ENCODE measurements at regions not wholly inside any gene's neighbourhood (a gene's known extent, or its start where the extent isn't known, plus 50 kb on each side); places are given as distances from the start of the nearest gene placed in this dataset.

- no peak for DNase-seq (ENCODE audit: low spot score)
- no peak for TF ChIP-seq CTCF (IDR thresholded peaks at IDR 0.05; ENCODE audit: extremely low read depth, missing control alignments)
Observed at GRCh38 chr14:101441710-101442109, 119.6 kb upstream of the DIO3 start.

GRCh38 chr14:101442451-101442850 lies 118.8 kb upstream of the DIO3 start:
- no peak for DNase-seq (ENCODE audit: low spot score)
- no peak for TF ChIP-seq CTCF (IDR thresholded peaks at IDR 0.05; ENCODE audit: extremely low read depth, missing control alignments)

- DNase-seq (ENCODE audit: low spot score): no peak
- TF ChIP-seq CTCF (IDR thresholded peaks at IDR 0.05; ENCODE audit: extremely low read depth, missing control alignments): no peak
Observed at GRCh38 chr14:101444116-101444515, 117.2 kb upstream of the DIO3 start.

- TF ChIP-seq CTCF (IDR thresholded peaks at IDR 0.05; ENCODE audit: extremely low read depth, missing control alignments): no peak
- no peak for DNase-seq (ENCODE audit: low spot score)
Observed at GRCh38 chr14:101445278-101445677, 116.0 kb upstream of the DIO3 start.

GRCh38 chr14:101446387-101446969 lies 114.8 kb upstream of the DIO3 start:
- no peak for TF ChIP-seq CTCF (IDR thresholded peaks at IDR 0.05; ENCODE audit: extremely low read depth, missing control alignments)
- DNase-seq (ENCODE audit: low spot score): no peak

GRCh38 chr14:101449114-101449513 lies 112.2 kb upstream of the DIO3 start:
- DNase-seq (ENCODE audit: low spot score): no peak
- TF ChIP-seq CTCF (IDR thresholded peaks at IDR 0.05; ENCODE audit: extremely low read depth, missing control alignments): no peak

GRCh38 chr14:101451166-101451565 lies 110.1 kb upstream of the DIO3 start:
- TF ChIP-seq CTCF (IDR thresholded peaks at IDR 0.05; ENCODE audit: extremely low read depth, missing control alignments): no peak
- DNase-seq (ENCODE audit: low spot score): no peak

All from GM20000 (cell line).